ENCODE measurements at regions not wholly inside any gene's neighbourhood (a gene's known extent, or its start where the extent isn't known, plus 50 kb on each side); places are given as distances from the start of the nearest gene placed in this dataset.
"Not testable (repeated sequence)": the region's sequence is repeated elsewhere in the genome, so short reads cannot be mapped to it uniquely, and the experiment has no call there.

GRCh38 chr6:91079969-91080368 is 493.1 kb upstream of the MAP3K7 start:
- DNase-seq, result no peak

GRCh38 chr6:91075244-91075976 is 488.5 kb upstream of the MAP3K7 start:
- no peak for DNase-seq

GRCh38 chr6:91063362-91063761 is 476.5 kb upstream of the MAP3K7 start:
- no peak for DNase-seq

GRCh38 chr6:91057689-91058088 is 470.8 kb upstream of the MAP3K7 start:
- no peak for DNase-seq

GRCh38 chr6:91055959-91056358 is 469.1 kb upstream of the MAP3K7 start:
- DNase-seq, result no peak

- not testable (repeated sequence) for DNase-seq
These were observed 465.9 kb upstream of the MAP3K7 start for GRCh38 chr6:91052473-91053450.

- DNase-seq, result no peak
These were observed 458.3 kb upstream of the MAP3K7 start for GRCh38 chr6:91045161-91045560.

- DNase-seq, result no peak
These were observed 456.9 kb upstream of the MAP3K7 start for GRCh38 chr6:91043751-91044150.

- no peak for DNase-seq
These were observed 455.8 kb upstream of the MAP3K7 start for GRCh38 chr6:91042656-91043055.

- DNase-seq, result no peak
These were observed 447.1 kb upstream of the MAP3K7 start for GRCh38 chr6:91033964-91034363.

- no peak for DNase-seq
These were observed 444.7 kb upstream of the MAP3K7 start for GRCh38 chr6:91031581-91031980.

GRCh38 chr6:91029211-91029610 is 442.3 kb upstream of the MAP3K7 start:
- DNase-seq, result no peak

- no peak for DNase-seq
These were observed 436.7 kb upstream of the MAP3K7 start for GRCh38 chr6:91023529-91023928.

GRCh38 chr6:91020744-91021143 is 433.9 kb upstream of the MAP3K7 start:
- DNase-seq, result no peak

GRCh38 chr6:91018586-91018985 is 431.7 kb upstream of the MAP3K7 start:
- DNase-seq, result no peak

- no peak for DNase-seq
These were observed 426.6 kb upstream of the MAP3K7 start for GRCh38 chr6:91013511-91013910.

GRCh38 chr6:90997076-90997475 is 410.2 kb upstream of the MAP3K7 start:
- DNase-seq, result no peak

GRCh38 chr6:90993770-90994169 is 406.9 kb upstream of the MAP3K7 start:
- DNase-seq, result peak; percentile 2

- no peak for DNase-seq
These were observed 402.9 kb upstream of the MAP3K7 start for GRCh38 chr6:90989763-90990162.

GRCh38 chr6:90984066-90984465 is 397.2 kb upstream of the MAP3K7 start:
- DNase-seq, result no peak

- DNase-seq, result no peak
These were observed 396.6 kb upstream of the MAP3K7 start for GRCh38 chr6:90983462-90983861.

GRCh38 chr6:90982581-90982980 is 395.7 kb upstream of the MAP3K7 start:
- DNase-seq, result no peak

GRCh38 chr6:90982051-90982450 is 395.2 kb upstream of the MAP3K7 start:
- DNase-seq, result no peak

GRCh38 chr6:90978046-90978445 is 391.2 kb upstream of the MAP3K7 start:
- no peak for DNase-seq

Data from fibroblast of upper back skin (primary cell).